NCI-H1417 treated with DMSO at 0.1 percent for 48 hours (cell line): ENCODE measurements at regions not wholly inside any gene's neighbourhood (a gene's known extent, or its start where the extent isn't known, plus 50 kb on each side); places are given as distances from the start of the nearest gene placed in this dataset.

ENCODE experiments used
- DNase-seq: peaks from one replicate; lab custom pipeline; 2025; lab: John Stamatoyannopoulos, UW

- DNase-seq = no peak
These were observed 602.0 kb upstream of the KCNMB2 start for GRCh38 chr3:177934001-177934891.

GRCh38 chr3:177935047-177935446 is 601.2 kb upstream of the KCNMB2 start:
- no peak for DNase-seq

DNA sequence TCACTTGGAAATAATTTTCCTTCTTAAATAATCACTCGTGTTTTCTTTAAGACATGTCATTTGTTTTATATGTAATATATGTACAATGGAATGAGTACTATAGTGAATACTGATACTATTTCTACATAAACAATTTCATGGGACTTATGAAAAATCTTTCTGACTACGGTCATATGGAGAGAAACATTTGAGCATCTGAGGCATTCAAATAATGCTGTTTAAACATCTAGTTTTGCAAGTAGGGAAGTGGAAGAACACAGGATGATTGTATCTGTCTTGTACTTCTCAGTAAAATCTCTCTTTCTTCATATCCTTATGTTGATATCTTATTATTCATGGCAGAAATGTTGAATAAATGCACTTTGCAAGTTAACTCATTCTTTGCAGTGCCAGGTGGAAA is 599.5 kb upstream of the KCNMB2 start:
- no peak for DNase-seq

- no peak for DNase-seq
These were observed 593.3 kb upstream of the KCNMB2 start for GRCh38 chr3:177942911-177943310.

DNA sequence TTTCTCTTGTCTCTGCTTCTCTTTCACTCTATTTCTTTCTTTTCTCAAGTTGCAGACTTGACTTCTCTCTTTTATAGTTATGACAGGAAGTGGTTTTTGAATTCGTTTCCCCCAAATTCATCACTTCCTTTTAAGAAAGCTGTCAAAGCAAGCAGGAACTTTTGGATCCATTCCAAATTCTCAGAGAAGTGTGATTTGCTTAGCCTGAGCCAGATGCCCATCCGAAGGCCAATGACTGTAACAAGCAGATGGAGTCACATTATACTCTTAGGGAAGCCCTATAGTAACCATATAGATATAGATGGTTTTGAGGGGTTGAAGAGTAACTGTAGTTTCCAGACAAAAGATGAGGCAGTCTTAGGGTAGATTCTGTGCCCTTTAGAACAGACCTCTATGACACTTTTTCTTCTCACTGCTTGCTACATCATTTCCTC is 592.0 kb upstream of the KCNMB2 start:
- DNase-seq = no peak

GRCh38 chr3:177946048-177946447 is 590.2 kb upstream of the KCNMB2 start:
- DNase-seq = no peak

DNA sequence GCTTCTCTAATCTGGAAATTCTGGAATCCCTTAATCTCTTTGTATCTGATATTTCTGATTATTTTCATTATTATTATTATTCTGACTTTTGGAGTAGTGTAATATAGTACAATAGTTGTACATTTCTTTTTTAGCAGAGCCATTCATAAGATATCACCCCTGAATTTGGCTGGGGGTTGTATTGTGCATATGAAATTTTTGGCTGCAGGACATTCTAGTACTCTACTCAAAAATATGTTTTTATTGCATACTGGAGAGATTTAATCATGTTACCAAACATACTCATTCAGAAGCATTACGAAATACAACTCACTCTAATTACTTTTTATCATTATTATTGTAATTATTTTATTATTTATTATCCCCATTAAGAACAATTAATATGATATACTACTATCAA is 589.7 kb upstream of the KCNMB2 start:
- DNase-seq = no peak

DNA sequence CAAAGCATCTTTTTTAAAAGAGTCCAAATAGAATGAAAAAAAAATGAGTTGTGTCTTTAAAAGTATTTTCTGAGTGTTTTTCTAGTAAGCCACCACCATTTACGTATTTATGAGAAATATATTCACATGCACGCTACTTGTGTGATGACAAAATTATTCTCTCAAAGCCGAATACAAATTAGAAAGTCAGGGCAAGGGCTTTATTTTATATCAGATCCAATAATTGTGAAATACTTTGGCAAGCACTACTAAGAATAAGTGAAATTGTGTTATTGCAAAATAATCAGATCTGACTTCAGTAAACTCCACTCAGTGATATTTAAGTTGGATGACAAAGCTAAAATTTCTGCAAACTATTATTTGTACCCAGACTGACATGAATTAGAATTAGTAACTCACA is 589.3 kb upstream of the KCNMB2 start:
- no peak for DNase-seq

DNA sequence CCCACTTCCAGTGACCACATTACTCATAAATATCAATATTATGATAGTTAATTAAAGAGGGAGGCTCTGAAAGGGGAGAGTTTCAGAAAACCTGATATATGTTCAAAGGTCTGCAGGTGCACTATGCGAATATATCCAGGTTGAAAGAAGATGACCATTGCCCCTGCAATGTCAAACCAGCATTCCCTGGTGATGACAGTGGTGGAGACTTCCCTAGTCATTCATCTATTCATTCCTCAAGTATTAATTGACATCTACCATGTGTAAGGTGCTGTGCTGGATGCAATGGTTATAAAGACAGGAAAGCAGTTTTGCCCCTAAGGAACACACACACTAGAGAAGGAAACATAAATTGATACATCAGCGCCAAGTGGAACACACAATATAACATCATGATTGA is 588.3 kb upstream of the KCNMB2 start:
- DNase-seq = no peak

DNA sequence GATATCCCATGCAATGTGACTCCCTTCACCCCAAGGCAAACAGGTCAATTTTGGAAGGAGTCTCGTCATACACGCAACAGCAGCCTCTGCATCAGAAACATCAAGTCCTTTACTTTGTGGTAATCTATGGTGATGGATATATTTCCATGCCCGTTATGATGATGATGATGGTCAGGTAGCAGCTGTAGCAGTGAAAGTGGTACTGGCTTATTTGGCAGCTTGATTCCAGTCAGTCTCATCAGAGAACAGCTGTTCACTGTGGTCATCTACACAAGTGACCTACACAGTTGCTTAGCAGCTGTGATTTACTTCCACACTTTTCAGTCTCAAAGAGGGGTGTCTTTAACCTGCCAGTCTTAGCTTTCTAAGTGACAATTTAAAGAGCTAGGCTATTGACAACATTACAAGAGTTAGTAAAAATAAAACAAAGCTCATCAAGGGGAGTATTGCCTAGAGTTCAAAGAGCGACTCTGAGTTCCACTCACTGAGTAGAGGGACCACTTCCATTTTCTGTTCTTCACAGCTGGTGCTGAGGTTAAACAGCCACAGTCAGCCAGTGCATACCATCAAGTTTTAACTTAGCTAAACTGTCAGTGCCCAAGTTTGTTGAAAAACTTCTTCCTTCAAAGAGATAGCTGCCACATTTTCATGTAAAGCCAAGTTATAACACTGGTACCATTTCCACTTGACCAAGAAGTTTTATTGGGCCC is 587.4 kb upstream of the KCNMB2 start:
- no peak for DNase-seq

DNA sequence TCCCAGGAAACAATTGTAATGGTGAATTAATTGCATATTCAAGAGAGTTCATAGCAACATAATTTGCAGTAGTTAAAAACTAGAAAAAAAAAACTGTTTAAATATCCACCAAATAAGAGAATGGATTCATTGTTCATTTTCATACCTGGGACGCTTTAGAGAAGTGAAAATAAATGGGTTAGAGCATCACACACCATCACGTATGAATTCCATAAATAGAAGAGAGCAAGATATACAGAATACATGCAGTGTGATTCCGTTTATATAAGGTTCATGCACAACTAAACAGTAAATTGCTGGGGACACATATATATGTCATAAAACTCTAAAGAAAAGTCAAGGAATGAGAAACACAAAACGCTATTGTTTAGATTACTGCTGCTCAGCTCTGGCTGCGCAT is 577.0 kb upstream of the KCNMB2 start:
- no peak for DNase-seq

- no peak for DNase-seq
These were observed 576.2 kb upstream of the KCNMB2 start for GRCh38 chr3:177960014-177960413.

- no peak for DNase-seq
These were observed 575.5 kb upstream of the KCNMB2 start for GRCh38 chr3:177960722-177961121.

DNA sequence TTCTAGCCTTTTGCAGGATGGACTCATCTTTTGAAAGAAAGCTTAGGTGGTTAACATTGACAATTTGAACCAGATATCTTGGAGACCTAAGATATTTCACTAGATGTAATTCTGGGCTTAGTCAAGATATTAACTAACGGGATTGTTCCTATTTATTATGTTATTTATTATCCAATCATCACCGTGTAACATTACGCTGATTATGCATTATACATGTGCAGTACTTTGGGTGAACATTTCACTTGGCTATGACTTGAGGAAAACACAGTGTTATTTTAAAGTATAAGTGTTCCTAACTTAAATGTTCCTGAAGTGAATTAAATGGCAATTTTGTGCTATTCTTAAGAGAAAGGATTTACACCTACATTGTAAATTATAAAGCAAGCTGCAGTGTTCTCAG is 574.5 kb upstream of the KCNMB2 start:
- DNase-seq = no peak

DNA sequence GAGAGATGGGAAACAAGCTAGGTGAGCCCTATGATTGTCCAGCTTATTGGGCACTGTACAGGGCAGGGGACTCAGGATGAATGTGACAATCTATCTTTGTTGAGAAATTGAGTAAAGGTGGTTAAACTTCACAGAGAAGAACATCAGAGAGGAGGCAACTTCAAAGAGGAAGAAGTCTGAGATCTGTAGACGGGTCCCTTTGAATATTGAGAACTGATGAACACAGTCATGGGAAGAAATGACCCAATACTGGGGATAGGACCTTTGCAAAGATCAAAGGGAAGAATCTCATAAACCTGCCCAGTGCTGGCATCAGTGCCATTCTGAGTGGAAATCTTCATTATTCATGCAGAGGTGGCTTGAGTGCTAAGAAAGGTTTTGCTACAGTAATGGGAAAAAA is 569.7 kb upstream of the KCNMB2 start:
- no peak for DNase-seq

GRCh38 chr3:177968891-177969290 is 567.3 kb upstream of the KCNMB2 start:
- no peak for DNase-seq

GRCh38 chr3:177973241-177973840 is 562.9 kb upstream of the KCNMB2 start:
- no peak for DNase-seq

DNA sequence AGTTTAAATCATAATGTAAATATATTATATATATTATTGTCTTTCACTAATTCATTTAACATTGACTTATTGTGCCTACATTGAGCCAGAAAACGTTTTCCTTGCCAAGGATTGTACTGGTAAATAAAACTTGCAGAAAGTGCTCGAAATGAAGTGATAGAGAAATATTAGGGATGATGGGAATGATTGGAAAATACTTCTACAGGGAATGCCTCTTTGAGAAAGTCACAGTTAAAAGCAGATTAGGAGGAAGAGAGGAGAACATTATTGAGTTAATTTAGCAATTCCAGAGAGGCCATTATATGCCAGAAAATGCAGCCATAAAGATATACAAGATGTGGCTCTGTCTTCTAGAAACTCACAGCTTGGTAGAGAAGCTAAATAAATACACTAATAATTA is 560.0 kb upstream of the KCNMB2 start:
- DNase-seq = no peak

GRCh38 chr3:177976866-177977265 is 559.4 kb upstream of the KCNMB2 start:
- no peak for DNase-seq

DNA sequence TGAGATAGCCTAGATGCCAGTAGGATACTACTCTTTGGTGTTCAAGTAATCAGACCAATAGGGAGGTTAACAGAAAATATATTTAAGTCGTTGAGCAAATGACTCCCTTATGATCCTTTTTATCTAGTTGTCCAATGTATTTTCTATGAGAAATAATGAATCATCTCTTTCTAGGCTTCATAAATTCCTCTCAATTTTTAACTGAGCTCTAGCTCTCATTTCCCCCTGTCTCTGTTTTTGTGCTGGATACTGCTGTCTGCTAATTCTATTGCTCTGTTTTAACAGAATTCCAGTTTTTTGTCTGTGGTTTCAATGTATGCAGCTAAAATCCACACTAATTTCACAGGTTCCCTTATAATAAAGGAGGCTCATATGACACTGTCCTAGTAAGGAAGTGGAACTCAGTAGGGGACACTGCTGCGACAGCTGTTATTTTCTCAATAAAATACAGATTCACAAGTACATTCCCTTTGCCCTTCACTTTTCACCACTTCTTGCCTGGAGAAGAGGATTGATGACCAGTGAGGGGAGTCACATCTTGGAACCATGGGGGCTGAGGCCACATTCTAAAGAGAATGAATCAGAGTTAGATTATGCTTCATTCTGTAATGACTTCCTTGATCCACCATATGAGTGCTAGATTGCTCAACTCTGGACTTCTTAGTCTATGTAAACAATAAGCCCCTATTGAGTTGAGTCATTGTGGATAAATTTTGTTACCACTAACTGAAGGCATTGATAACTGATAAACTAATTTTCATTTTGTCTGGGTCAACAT is 558.7 kb upstream of the KCNMB2 start:
- no peak for DNase-seq

GRCh38 chr3:177978946-177979345 is 557.3 kb upstream of the KCNMB2 start:
- no peak for DNase-seq

DNA sequence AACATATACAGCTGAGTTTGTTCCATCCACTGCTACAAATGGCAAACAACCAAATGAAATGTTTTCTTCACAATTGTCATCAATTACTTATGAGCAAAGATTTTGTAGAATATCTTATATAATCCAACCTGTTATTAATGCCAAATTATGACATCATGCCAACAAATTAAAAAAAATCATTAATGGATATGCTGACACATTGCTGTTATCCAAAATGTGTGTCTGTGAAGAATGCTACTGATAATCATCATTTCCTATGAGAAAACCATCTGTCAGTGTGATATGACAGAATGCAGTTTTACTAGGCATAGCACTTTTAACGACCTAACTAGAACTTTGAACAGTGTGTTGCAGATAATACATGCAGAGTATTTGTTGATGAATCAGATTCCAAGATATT is 556.5 kb upstream of the KCNMB2 start:
- DNase-seq = no peak
